ENCODE measurements at regions not wholly inside any gene's neighbourhood (a gene's known extent, or its start where the extent isn't known, plus 50 kb on each side); places are given as distances from the start of the nearest gene placed in this dataset.

DNA sequence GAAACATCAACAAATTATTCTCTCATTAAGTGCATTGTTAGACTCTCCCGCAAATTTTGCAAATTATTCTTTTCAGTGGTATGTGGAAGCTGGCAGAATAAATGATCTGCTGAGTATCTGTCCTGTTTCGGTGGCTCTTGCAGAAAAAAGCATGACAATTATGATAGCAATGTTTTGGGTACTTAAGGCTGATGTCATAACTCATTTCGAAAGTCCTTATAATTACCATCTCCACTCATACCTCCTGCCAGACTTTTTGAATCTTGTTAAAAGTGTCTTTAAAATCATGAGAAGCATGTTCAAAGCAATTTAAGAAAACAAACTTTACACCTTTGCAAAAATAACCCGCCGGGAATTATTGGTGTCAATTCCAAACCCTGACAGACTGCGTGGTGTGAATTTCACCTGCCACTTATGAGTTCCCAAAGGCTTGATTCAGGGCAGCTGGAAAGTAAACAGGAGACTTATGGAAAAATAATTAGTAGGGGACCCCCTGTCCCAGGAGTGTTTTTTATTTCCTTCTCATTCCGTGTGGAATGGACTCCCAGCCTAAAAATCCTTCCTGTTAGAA lies 87.6 kb upstream of the E2F3 start:
- no peak for DNase-seq

DNA sequence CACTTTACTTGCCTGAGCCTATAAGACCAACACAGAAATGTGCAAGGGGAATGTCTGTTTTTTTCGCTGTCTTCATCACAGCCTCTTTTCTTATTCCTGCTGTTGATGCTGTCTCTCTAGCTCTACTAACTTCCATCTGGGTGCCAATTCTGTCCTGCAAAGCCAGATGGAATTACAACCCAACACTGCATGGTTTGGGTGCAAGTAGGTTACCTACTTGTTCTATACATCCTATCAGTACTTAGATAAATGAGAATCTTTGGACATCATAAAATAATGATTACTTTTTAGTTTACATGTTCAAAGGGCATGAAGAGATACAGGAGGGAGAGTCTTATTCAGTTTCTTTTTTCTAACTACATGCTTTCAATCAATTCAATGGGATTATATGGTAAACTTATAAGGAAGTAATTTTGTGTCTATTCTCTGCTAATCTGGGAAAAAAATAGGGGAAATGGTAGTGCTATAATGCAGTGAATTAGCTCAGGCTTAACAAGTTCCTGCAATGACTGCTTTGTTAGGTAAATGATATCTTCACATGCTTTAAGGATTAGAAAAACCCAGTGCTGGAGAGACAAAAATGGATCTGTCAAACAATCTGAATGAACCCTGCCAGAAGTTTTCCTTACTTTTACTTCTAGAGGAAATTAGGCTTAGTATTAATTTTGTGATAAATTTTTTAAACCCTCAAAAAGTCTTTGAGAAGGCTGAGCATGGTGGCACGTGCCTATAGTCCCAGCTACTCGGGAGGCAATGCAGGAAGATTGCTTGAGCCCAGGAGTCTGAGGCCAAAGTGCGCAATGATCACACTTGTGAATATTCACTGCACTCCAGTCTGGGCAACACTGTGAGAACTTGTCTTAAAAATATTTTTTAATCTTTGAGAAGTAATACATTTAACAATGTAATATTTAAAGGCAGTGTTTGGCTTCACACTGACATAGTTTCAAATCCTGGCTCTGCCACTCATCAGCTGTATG lies 86.5 kb upstream of the E2F3 start:
- DNase-seq, result no peak

DNA sequence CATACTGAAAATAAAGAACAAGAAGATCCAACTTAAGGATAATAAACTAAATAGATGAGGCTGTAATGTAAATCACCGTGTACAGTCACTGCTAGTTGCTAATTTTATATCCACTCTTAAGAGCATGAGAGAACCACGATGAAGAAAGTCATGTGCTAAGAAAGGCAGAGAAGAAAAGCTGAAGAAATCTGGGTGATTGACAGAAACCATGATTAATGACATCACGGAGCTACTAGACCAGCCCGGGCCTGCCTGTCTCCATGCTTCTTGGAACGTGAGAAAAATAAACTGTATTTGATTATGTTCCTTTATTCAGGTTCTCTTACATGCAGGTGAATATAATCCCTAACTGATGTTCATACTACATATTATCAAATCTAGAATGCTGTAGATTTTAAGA lies 84.2 kb upstream of the E2F3 start:
- DNase-seq, result no peak

DNA sequence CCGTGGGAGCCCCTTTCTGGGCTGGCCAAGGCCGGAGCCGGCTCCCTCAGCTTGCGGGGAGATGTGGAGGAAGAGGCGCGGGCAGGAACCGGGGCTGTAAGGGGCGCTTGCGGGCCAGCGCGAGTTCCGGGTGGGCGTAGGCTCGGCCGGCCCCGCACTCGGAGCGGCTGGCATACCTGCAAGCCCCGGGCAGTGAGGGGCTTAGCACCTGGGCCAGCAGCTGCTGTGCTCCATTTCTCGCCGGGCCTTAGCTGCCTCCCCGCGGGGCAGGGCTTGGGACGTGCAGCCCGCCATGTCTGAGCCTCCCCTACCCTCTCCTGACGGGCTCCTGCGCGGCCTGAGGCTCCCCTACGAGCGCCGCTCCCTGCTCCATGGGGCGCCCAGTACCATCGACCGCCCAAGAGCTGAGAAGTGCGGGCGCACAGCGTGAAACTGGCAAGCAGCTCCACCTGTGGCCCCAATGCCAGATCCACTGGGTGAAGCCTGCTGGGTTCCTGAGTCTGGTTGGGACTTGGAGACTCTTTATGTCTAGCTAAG lies 82.8 kb upstream of the E2F3 start:
- no peak for DNase-seq

DNA sequence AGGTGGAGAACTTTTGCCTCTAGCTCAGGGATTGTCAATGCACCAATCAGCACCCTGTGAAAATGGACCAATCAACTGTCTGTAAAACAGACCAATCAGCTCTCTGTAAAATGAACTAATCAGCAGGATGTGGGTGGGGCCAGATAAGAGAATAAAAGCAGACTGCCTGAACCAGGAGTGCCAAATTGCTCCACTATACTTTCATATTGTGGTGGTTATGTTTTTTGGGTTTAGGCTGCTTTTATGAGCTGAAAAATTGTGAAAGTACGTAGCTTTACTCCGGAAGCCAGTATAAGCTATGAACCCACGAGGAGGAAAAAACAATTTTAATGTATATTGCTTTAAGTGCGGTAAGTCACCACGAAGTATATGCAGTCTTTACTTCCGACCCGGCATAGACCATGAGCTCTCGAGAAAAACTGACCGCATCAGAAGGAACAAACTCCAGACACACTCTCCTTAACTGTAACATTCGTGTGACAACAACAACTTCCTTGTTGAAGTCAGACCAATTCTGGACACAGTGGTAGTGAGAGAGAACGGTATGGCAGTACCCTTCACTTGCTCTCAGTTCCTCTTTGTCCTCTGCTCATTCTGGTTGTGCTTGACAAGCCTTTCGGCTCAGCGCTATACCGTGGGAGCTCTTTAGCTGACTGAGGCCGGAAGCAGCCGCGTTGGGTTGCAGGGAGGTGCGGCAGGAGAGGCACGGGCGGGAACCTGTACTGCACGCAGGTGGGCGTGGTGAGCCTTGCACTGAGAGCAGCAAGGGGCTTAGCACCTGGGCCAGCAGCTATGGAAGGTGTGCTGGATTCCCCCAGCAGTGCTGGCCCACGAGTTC lies 81.9 kb upstream of the E2F3 start:
- no peak for DNase-seq

DNA sequence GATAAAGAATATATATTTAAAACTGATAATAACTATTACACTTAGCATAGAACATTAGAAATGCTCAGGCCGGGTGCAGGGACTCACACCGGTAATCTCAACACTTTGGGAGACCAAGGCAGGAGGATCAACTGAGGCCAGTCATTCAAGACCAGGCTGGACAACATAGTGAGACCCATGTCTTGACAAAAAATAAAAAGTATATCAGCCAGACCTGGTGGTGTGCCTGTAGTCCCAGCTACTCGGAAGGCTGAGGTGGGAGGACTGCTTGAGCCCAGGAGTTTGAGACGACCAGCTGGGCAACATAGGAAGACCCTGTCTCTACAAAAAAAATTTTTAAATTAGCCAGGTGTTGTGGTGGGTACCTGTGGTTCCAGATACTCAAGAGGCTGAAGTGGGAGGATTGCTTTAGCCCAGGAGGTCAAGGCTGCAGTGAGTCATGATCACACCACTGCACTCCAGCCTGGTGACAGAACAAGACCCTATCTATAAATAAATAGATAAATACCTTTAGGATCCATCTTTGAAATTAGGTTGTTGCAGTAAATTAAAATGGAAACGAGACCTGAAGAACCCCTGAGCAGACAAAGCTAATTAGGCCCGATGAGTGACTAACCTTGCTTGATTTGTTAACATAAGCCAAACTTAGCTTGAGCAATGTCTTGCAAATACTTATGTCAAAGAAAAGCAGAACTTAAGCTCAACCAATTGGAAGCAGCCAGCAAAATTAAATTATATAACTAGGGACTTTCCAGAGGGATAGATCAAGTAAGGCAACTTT lies 75.8 kb upstream of the E2F3 start:
- no peak for DNase-seq

DNA sequence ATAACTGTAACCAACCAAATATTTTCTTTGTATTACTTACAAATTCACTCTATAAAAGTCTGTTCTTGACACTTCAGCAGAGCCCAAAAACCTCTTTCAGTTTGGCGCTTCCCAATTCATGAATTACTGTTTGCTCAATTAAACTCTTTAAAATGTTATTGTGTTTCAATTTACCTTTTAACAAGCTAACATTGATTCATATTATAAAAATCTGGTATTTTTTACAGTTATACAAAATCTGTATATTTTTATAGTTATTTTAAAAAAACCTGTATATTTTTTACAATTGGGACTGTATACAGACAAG lies 75.3 kb upstream of the E2F3 start:
- DNase-seq, result no peak

DNA sequence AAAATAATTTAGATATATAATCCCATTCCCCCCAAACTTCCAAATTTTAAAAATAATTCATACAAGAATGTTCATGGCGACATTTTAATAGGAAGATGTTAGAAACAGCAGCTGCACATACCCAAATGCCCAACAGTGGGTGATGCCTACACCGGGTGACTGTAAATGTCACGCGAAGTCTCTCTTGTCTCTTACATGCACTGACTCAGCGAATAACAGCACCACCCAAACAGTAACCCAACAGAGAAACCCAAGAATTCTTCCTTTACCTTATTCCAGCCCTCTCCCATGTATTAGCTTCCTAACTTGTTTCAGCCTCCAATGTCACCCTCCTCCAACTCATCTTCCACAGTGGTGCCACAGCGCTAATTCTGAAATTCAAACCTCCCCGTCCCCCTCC lies 74.5 kb upstream of the E2F3 start:
- no peak for DNase-seq

DNA sequence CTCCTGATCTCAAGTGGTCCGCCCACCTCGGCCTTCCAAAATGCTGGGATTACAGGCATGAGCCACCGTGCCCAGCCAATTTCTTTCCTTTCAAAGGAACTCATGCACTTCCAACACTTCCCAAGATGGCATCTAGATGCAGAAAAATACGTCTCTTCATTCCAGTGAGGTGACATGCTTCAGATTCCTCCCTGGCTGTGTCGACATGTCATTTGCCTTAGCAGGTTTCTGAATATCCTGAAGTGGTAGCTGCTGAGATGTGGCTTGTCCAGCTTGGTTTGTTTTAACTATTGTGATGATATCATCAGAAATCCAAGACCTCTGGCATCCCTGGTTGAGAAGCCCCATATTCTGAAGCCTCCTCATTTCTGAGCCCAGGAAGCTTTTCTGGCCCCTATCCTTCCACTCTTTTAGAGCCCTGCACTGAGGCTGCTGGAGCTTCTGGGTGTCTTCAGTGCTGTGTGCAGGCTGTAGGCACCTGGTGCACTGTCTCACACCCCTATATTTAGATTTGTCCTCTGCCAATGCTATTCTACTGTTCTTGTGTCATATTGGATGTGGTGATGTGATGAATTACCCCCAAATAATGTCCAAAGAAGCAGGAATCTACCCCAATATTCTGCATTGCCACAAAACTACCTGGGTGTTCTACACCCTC lies 73.3 kb upstream of the E2F3 start:
- DNase-seq, result no peak

DNA sequence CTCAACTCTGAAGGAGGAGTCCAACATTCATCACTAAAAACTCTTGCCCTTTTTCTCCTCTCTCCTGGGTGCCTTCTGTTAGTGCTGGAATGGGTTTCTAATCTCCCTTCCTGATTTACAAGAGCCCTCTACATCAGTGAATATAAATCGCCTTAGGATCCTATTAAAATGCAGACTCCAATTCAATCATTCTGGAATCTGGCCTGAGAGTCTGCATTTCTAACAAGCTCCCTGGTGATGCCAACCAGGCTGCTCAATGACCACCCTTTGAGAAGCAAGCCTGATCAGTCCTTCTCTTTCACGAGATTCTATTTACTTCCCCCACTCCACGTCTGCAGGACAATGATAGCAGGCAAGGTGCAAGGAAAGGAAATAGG lies 72.8 kb upstream of the E2F3 start:
- DNase-seq, result no peak

DNA sequence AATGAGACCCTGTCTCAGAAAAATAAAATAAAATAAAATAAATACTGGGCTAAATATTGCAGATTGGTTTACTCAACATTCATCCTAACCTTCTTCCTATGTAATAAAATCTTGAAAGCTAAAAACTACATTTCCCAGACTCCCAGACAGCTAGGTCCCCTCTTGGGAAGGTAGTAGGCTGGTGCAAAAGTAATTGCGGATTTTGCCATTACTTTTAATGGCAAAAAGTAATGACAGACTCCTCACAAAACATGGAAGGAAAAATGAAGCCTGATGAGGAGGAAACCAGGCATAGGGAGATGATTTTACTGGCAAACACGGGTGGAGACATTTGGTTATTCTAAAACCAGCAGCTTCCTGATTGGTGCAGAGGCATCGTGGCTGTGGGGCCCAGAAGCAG lies 70.6 kb upstream of the E2F3 start:
- no peak for DNase-seq

DNA sequence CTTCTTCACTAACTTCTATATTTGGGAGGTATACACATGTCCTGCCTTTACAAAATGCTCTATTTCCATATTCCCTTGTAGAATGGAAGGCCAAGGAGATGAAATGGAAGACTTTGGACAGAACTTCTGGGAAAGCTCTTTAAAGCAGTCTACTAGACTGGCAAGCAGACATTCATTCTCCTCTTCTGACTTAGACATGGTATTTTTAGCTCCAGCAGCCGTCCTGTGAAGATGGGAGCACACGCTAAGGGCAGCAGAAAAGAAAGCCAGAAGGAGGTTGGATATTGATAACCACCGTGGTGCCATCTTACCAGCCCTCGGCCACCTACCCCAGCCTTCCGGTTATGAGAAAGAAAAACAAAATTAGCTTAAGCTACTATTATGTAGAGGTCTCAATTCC lies 70.1 kb upstream of the E2F3 start:
- DNase-seq, result no peak

DNA sequence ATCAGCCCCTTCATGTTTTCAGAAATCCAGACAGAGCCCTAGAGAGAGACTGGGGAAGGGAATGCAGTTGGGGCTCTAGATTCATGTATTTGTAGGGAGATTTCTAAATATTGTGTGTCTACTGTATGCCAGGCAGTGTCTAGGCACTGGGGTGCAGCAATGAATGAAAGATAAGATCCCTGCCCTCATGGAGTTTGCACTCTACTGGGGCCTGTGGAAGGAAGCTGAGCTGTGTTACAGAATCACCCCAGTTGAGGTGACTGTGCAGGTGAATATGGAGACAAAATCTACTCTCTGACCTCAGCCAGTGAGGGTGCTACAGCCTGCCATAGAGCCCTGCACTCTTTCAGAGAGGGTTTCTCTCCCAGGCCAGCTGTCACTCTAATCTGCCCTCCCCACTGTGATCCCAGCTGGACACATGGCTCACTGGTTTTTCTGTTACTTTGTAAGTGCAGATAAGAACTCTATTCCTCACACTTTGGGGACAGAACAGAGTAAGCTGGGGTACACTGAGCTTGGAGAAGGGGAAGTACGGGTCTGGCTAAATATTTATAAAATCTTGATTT lies 69.2 kb upstream of the E2F3 start:
- DNase-seq, result no peak

DNA sequence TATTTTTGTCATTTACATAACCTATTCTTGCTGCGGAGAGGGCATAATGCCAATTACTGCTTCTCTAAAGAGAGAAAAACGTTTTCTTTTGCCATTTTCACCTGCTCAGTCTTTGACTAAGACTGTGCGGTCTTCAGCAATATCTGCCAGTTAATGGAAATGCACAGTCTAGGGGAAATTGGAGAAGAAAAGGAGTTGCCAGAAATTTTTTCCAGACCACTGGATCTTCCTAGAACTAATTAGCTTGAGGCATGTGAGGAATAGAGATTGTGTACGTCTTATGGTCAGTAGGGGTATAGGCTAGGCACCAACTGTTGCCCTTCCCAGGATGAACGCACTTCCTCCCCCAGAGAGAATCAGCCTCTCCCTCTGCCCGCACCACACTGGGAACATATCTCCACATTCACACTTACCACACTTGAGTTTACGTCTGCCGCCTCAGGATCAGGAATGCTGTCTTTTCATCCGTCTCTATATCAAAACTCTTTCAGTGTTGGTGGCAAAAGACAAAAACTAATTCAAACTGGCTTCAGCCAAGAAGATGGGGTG lies 67.9 kb upstream of the E2F3 start:
- no peak for DNase-seq

DNA sequence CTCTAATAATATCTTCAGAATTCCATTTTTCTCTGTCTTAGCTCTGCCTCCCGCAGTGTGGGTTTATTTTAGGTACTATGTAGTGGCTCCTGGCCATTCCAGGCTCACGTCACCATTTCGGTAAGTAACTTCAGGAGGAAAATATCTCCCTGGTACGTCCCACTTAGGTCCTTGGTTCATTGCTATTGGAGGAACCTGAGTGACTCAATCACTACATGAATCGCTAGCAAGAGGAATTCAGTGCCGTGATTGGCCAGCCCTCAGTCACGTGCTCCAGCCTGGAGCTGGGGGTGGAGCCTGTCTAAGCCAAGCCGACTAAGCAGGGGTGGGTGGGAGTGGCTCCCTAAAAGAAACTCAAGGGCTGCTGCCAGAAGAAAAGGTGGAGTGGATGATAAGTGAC lies 67.3 kb upstream of the E2F3 start:
- DNase-seq, result no peak

DNA sequence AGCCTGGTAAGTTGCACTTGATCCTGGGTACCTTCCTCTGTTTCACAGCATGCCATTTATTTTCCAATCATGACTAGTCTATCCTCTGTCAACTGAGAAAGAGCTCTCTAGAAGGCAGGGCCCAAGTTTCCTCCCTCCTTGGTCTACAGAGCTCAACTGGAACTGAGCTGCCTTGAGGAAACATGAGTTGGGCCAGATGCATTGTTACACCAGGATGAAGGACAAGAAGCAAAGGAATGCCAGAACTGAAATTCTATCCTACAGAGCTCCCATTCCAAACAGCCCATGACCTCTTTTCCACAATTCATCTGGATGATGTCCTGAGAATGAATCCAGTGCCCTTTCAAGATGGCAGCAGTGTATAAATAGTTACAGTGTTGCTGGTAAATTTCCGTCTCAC lies 66.7 kb upstream of the E2F3 start:
- no peak for DNase-seq

DNA sequence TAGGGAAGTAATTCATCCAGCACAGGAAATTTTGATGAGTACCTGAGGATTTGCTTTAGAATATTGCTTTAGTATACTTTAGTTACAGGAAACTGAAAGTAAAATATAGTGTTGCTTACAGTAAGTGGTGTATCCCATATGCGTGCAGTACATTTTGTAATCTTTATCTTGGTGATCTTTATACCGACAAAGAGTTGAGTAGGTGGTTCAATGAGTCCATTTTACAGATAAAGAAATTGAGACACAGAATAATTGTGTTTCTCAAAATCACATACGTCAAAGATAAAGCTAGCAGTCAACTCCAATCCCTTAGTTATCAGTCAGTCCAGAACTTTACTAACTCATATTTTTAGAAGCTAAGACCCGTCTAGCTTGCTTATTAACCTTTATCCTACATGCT lies 65.8 kb upstream of the E2F3 start:
- no peak for DNase-seq

DNA sequence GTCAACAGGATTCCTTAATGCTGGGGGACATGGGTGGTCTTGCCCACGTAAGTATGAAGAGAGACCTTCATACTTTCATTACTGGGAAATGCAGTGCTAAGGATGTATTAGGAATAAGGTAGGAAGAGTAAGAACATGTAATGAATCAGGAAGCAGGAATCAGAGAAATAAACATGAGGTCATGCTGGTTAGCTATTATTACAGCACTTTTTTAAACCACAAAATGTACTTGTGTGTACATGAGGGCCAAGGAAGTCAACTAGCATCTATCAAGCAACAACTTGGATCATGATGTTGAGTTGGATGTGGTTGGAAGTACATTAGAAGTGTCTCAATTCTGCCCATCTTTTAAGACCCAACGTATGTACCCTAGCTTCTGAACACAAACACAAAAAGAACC lies 63.5 kb upstream of the E2F3 start:
- DNase-seq, result no peak

DNA sequence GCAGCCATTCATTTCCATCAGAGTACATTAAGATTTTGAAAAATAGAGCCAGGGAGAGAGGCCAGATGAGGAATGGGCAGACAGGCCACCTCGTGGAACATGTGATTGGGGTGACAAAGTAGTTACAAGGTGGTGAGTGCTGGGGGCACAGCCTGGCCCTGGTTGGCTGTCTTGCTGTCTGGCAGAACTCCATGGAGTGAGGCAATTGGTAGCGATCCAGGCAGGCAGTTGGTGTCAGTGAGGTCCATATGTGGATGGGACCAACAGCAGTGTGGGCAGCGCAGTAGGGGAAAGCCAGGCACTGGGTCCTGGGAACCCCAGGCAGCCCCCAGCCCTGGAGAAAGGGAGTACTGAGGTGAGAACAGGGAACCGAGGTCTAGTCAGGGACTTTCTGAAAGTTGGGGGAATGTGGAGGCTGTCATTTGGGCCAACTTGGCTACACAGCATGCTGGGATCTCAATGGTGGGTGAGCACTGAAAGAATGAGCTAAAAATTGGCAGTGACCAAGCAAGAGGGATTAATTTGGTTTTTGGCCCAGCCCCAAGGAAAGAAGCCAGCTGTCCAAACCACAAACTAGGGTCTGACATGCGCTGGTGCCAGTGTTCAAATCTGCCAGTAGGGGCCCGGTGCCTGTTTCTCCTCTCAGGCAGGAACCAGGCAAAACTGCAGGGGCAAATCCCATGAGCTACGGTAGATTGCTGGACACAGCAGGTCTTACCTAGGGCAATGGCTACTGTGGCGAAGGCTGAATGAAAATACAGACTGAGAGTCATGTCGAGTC lies 61.4 kb upstream of the E2F3 start:
- DNase-seq, result no peak

DNA sequence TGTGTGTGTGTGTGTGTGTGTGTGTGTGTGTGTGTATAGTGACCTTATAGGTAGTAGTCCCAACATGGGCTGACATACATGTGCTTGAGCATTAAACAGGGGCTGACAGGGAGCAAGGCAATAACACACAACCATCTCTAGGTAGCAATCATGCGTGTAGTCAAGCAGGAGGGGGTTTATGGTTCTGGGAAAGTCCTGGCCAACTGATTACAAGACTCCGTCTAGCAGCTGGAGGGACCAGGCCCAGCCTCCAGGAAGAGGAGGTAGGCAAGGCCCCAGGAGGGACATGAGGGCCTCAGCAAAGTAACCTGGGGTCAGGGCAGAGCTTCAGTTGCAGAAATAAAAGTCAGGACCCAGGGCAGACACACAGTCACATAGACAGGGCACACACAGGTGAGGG lies 60.6 kb upstream of the E2F3 start:
- no peak for DNase-seq

DNA sequence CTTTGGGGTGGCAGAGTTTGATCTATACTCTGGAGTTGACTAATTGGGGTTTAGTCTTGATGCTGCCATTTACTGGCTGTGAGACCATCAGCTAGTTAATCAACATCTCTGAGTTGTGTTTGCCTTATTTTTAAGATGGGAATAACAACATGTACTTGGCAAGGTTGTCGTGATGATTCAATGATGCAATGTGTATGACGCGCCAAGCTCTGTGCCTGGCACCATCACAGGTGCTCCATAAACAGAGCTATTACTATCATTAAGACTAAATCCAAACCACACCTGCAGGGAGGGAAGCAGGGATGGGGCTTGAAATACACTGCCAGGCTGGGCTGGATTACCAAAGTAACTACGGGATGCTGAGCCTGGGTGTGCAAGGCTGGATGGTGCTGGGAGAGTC lies 60.1 kb upstream of the E2F3 start:
- no peak for DNase-seq
